Stimulated activated CD8-positive, alpha-beta memory T cell treated with anti-CD3 and anti-CD28 coated beads, Interleukin-4, amount 100 ng/mL, for 4 hours (primary cell): ENCODE measurements at regions not wholly inside any gene's neighbourhood (a gene's known extent, or its start where the extent isn't known, plus 50 kb on each side); places are given as distances from the start of the nearest gene placed in this dataset.

Experiments used
- DNase-seq, 2 donors: peaks; one replicate each; pipeline ENCODE4 v3.0.0-alpha.2; 2020; ENCODE audit warnings: low read depth in 2 of 2, low spot score in 1 of 2

DNA sequence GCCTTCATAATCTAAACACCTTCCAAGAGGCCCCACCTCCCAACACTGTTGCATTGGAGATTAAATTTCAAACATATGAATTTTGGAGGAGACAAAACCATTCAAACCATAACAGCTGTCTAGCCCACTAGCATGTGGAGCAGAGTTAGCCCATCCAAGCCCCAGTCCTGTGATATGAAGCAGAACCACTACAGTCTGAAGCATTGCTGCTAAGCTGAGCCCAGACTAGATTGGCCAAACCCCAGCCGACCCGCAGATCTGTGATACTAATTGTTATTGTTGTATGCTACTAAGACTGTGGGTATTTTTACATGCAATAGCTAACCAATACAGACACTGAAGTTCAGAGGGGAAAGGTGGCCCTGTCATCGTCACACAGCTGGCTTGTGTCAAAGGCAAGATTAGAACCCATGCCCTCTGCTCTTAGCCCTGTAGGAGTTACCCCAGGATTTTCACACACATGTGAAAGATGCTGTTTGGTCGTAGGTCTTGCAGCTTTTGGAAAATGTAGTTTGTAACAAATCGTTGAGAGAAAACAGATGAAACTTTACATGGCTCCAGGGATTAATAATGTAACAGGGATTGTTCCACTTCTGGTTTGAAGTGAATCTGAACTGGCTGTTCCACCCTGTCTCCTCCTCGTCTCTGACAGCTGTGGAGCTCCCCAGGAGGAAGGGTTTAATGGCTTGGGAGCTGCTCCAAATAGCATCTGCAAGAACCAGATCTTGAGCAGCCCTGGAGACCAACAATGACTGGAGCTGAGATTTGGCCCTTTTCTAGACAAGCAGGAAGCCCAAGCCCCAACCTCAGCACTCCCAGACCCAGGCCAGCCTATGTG is 517.5 kb downstream of the MID1IP1 start:
- DNase-seq, result no peak

- DNase-seq, result no peak
These were observed 518.9 kb downstream of the MID1IP1 start for GRCh38 chrX:39320165-39320564.

GRCh38 chrX:39322496-39322895 is 521.2 kb downstream of the MID1IP1 start:
- no peak for DNase-seq

DNA sequence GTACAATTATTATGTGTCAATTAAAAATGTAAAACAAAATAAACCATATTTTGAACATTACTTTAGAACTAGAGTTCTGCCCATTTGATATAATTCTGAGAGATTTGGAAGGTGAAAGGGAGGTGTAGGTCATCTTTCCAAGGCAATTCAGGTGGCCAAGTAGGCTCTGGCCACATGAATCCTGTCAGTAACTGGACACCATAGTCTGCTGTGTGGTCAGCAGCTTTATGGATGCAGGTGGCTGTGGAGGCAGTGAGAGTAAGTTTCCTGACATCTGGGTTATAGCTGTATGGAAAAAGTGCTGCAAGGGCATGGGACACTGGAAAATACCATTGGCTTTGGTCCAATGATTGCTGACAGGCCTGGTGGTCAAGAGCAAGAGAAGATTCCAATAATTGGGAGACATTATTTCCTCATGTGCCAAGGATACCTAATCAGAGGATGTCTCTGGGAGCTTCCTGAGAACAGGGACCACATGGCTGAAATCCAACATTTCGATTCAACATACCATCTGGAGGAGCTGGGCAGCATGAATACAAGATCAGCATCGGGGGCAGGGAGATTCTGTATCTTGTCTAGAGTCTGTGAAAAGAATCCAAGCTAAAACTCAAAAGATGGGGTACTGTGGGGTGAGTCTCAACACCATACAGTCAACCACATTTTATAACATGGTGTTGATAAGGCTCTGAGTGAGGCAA is 523.1 kb downstream of the MID1IP1 start:
- DNase-seq, result no peak

DNA sequence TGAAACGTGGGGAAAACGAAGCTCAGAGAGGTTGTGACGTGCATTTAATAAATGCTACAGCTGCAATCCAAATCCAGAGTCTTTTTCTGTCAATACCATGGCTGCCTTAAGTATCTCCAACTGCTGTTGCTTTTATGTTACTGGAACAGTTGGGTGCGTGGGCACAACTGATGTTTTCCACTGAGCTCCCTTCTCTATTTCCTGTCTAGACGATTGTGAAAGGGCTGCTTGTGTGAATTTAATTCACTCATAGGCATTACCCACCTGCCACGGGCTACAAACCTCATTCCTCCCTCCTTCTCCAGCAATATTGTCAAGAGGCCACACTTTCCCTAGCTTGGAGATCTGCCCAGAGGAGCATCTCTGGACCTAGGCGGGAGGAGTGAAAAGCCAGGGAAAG is 526.0 kb downstream of the MID1IP1 start:
- DNase-seq, result no peak

- no peak for DNase-seq
These were observed 526.4 kb downstream of the MID1IP1 start for GRCh38 chrX:39327705-39328104.

GRCh38 chrX:39328661-39329060 is 527.4 kb downstream of the MID1IP1 start:
- DNase-seq, result no peak

DNA sequence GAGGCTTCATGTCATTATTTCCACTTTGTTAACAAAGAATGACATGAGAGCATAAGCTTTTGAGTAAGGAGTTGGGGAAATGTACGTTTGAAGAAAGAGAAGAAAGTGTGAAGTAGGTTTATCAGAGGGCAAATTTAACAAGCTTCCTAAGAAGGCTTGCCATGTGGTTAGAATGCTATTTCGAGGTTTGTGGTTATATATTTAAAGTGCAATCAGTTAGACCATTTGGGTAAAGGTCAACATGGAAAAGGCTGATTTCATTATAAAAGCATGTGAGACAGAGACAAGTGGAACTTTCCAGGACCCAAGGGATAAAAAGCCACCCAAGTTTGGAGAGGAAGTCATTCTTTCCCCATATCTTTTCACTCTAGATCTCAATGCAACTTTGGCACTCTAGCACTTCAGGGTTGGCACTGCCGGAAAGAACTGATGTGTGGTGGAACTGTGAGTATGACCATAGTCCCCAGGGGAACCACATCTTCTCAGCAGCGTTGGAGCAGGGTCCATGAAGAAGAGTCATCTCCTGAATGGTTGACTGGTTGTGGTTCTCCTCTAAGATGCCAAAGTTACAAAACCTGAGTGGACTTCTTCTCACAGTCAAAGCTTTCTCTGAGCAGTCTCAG is 529.9 kb downstream of the MID1IP1 start:
- DNase-seq, result no peak

DNA sequence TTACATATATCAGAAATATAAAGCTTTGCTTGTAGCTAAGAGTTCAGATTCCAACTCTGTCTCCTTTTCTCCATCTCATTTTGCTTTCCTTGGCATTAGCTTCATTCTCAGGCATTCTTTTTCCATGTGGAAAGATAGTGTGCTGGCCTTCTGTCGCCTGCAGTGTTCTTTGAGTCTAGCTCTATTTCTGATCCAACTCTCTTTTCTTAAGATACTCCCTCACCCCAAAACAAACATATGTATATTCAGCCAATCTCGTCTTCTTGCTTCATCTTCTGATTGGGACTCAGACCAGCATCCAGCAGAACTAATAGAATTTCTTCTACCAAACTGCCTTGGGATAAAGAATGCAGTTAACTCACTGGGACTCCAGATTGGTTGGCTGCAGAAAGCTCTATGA is 532.2 kb downstream of the MID1IP1 start:
- DNase-seq, result no peak

GRCh38 chrX:39335513-39336235 is 534.4 kb downstream of the MID1IP1 start:
- DNase-seq, result no peak

DNA sequence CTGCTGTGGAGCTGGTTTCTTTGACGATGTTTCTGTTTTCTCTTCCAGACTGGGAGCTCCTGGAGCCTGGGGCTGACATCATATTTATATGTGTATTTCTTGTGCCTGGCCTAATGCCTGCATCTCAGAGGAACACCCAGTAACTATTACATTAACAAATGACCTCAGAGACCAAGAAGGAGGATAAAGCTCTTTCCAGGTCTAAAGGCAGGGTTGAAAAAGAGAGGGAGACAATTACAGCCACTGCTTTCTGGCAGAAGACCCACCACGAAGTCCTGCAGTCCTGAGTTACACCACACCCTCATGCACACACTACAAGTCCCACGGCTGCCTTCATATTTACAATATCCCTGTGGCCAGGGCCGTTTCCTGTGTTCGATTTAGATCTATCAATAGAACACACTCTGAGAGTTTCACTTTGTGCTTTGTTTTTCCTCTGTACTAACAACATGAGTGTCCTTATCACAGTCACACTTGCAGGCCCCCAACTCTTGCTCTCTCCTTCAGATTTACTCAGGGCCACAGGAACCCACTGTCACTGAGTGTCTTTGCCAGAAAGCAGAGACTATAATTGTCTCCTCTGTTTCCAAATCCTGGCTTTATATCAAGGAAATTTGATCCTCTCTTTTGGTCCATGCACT is 535.5 kb downstream of the MID1IP1 start:
- DNase-seq, result no peak

GRCh38 chrX:39337451-39337850 is 536.2 kb downstream of the MID1IP1 start:
- DNase-seq, result no peak

DNA sequence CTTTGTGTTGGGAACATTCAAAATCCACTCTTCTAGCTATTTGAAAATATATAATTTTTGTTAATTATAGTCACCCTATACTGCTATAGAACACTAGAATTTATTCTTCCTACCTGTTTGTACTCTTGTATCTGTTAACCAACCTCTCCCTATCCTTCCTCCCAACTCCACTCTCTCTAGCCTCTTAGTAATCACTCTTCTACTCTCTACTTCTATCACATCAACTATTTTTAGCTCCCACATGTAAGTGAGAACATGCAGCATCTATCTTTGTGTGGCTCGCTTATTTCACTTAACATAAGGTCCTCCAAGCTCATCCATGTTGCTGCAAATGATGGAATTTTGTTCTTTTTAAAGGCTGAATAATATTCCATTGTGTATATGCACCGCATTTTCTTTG is 537.3 kb downstream of the MID1IP1 start:
- DNase-seq, result no peak

DNA sequence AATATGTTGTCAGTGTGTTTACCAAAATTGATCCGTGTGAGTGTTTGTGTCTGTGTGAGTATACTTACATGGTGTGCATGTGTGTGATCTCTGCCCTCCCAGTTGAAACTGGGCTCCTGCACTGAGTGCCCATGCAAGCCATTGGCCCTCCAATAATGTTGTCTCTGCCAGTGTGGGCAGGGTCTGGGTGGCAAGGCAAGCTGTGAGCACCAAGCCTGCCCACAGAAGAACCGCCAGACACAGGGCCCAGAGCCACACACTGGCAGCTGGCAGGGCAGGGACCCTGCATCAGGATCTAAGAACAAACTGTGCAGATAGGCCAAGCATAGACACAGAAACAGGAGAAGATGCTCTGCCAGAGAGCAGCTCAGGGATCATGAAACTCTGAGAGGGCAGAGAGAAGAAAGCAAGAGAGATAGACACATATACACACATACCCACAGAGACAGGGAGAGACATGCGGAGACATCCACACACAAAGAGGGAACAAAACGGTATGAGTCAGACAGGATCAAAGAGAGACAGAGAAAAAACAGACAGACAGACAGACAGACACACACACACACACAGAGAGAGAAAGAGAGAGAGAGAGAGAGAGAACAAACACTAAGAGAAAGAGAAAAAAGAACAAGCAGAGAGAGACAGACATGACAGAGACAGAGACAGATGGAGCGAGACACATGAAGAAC is 555.0 kb downstream of the MID1IP1 start:
- DNase-seq, result no peak

GRCh38 chrX:39360101-39360500 is 558.8 kb downstream of the MID1IP1 start:
- no peak for DNase-seq

GRCh38 chrX:39361736-39362135 is 560.5 kb downstream of the MID1IP1 start:
- no peak for DNase-seq

GRCh38 chrX:39367416-39367815 is 566.2 kb downstream of the MID1IP1 start:
- DNase-seq, result no peak

DNA sequence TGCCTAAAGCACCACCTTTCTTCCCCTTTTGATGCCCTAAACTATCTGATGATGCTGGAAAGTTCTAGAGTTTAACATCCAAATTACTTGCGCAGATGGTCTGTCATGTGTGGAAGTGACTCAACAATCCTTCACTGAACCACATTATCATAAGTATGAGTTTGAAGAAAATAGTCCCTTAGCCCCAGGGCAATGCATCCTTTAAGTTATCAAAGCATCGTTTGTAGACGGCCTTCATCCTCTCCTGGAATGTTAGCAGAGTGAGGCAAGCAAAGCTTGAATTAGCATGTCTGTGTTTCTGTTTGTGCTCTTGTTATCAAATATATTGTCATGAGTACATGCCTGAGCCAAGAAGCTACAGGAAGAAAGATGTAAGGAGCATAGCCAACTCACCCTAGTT is 570.9 kb downstream of the MID1IP1 start:
- no peak for DNase-seq

GRCh38 chrX:39377157-39377556 is 575.9 kb downstream of the MID1IP1 start:
- DNase-seq, result no peak

DNA sequence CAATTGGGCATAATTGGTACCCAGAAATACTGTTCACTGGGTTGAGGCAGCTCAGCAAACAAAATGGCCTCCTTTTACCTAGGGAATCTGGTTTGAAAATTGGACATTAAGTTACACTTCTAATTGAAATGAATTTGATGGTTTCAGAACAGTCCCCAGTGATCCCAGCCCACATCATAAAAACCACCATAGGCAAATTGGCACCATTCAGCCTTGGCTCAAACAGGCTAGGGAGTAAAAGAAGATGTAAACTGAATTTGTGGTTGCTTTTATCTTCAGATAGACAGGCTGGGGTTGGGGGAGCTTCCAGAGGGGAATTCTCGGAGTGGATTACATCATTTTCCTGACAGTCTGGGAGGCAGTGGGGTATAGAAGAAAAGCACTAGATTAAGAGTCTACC is 576.5 kb downstream of the MID1IP1 start:
- DNase-seq, result no peak
